ENCODE measurements at regions not wholly inside any gene's neighbourhood (a gene's known extent, or its start where the extent isn't known, plus 50 kb on each side); places are given as distances from the start of the nearest gene placed in this dataset.

GRCh38 chrX:39667191-39667590 lies 430.6 kb downstream of the BCOR start:
- H3K79me2 ChIP-seq (ENCODE audit: insufficient read depth, low read length), result no peaks in the 10 kb centered on the region
- no peak overlapping the region for H2BK12ac ChIP-seq (ENCODE audit: insufficient read length, low read depth, low read length)
- no peak overlapping the region for H3K4me3 Mint-ChIP-seq
- H4K5ac ChIP-seq (ENCODE audit: insufficient read length, low read depth, low read length), result no peak overlapping the region
- H2BK15ac ChIP-seq (ENCODE audit: low read depth, low read length), result no peak overlapping the region
- H2BK120ac ChIP-seq (ENCODE audit: low read depth, low read length, poor library complexity, severe bottlenecking), result no peak overlapping the region
- no peak overlapping the region for H4K8ac ChIP-seq (replicated peaks; ENCODE audit: insufficient read length, low read depth, low read length)
- no peak overlapping the region for H2BK20ac ChIP-seq (ENCODE audit: low read depth, low read length, poor library complexity, severe bottlenecking)
- peaks cover 53 to 67% of the 10 kb centered on the region in 2 experiments for H3K9me3 Mint-ChIP-seq
- no peaks in the 10 kb centered on the region for H3K23me2 ChIP-seq (ENCODE audit: insufficient read length, low read depth, low read length, poor library complexity, severe bottlenecking)
- H3K4me1 ChIP-seq (ENCODE audit: insufficient read depth, low read length), result no peaks in the 10 kb centered on the region; the same call in 1 of the 2 replicates
- H3K9ac ChIP-seq (ENCODE audit: extremely low read depth, insufficient read length, low read length), result no peak overlapping the region
- no peaks in the 10 kb centered on the region for H3K9me3 ChIP-seq (ENCODE audit: control insufficient read depth, low read depth, low read length)
- no peak overlapping the region for H3K27ac ChIP-seq (ENCODE audit: insufficient read length, low read depth, low read length)
- H3K36me3 Mint-ChIP-seq (ENCODE audit: insufficient read depth in 1 of 3, low read depth in 3 of 3), result peaks cover 3 to 5% (median 3%) of the 10 kb centered on the region in 3 experiments; a peak in 4 of 7 replicates
- DNase-seq, result no peak
- no peak overlapping the region for H3K27ac Mint-ChIP-seq
- no peak overlapping the region for H3T11ph ChIP-seq (ENCODE audit: low read length)
- H3K27me3 Mint-ChIP-seq (ENCODE audit: low read depth), result peaks cover 2% of the 10 kb centered on the region; the same call in 1 of the 2 replicates
- peaks cover 5 to 6% of the 10 kb centered on the region in 2 experiments; a peak in 2 of 4 replicates for H3K4me1 Mint-ChIP-seq
- H4K20me1 ChIP-seq (ENCODE audit: control insufficient read depth, insufficient read depth, insufficient read length), result no peaks in the 10 kb centered on the region
- H3K23ac ChIP-seq (ENCODE audit: insufficient read length, low read depth, low read length), result no peak overlapping the region
- no peak overlapping the region for H4K91ac ChIP-seq (ENCODE audit: insufficient read length, low read depth, low read length)
- H3K56ac ChIP-seq (ENCODE audit: insufficient read length, low read depth, low read length), result no peak overlapping the region
- no peak overlapping the region for H3K14ac ChIP-seq (ENCODE audit: insufficient read depth, low read length)
- no peak overlapping the region for H3K18ac ChIP-seq (ENCODE audit: insufficient read length, low read depth, low read length)
- H3K27me3 ChIP-seq (ENCODE audit: insufficient read depth, low read length), result no peaks in the 10 kb centered on the region
- no peak overlapping the region for H2BK5ac ChIP-seq (ENCODE audit: insufficient read length, low read length)
- WGBS (ENCODE audit: extremely low coverage, insufficient read length, low lambda C conversion rate), result no CpG with 5 or more reads among the region's 2 CpGs
- H2AFZ ChIP-seq (ENCODE audit: low read length), result no peak overlapping the region
- no peaks in the 10 kb centered on the region for H3K79me1 ChIP-seq (ENCODE audit: insufficient read depth, low read depth, low read length, poor library complexity, severe bottlenecking)
- no peak for TF ChIP-seq CTCF (conservative IDR thresholded peaks at IDR 0.05)
- H3K4me2 ChIP-seq (ENCODE audit: insufficient read depth, insufficient read length, low read length), result no peak overlapping the region
- H3K4ac ChIP-seq (ENCODE audit: low read depth, low read length), result no peak overlapping the region
- H2AK5ac ChIP-seq (ENCODE audit: insufficient read length, low read length), result no peak overlapping the region

All from H9 (cell line).